Brain microvascular endothelial cell (primary cell): ENCODE measurements at regions not wholly inside any gene's neighbourhood (a gene's known extent, or its start where the extent isn't known, plus 50 kb on each side); places are given as distances from the start of the nearest gene placed in this dataset.

ENCODE experiments used
- DNase-seq: peaks from one replicate; pipeline ENCODE4 v3.0.0-alpha.2; 2020
- H3K27ac ChIP-seq: fragments of 250-450 bp; sonication (Bioruptor Pico); 2 replicates; pipeline ENCODE4 v1.5.1; 2020; ENCODE audit warnings: mild to moderate bottlenecking, moderate library complexity
- H3K27me3 ChIP-seq: fragments of 250-450 bp; sonication (Bioruptor Pico); replicated peaks from 2 replicates; pipeline ENCODE4 v1.5.1; 2020; ENCODE audit warnings: mild to moderate bottlenecking
- H3K36me3 ChIP-seq: fragments of 250-450 bp; sonication (Bioruptor Pico); replicated peaks from 2 replicates; pipeline ENCODE4 v1.5.1; 2020; ENCODE audit warnings: mild to moderate bottlenecking
- H3K4me3 ChIP-seq: 2 replicates; pipeline ENCODE4 v1.5.1; 2011; ENCODE audit warnings: low read depth, mild to moderate bottlenecking, control low read depth, low read length, moderate library complexity
- CTCF ChIP-seq: IDR thresholded peaks from 2 replicates; pipeline ENCODE4 v1.5.1; 2011; ENCODE audit warnings: low read depth, mild to moderate bottlenecking, moderate library complexity, low read length, control low read depth, inconsistent platforms; ENCODE audit errors: missing control alignments
- in situ Hi-C: cut with HindIII; loops from 2 replicates; pipeline ENCODE4 v1.10.0; 2017; ENCODE audit warnings: low sequenced_read_pairs, low pct_ligation_motif_present

GRCh38 chr6:76347539-76347938 lies 275.1 kb upstream of the IMPG1 start:
- no peaks in the 10 kb centered on the region for H3K27me3 ChIP-seq
- no peak overlapping the region for H3K4me3 ChIP-seq
- H3K36me3 ChIP-seq, result no peaks in the 10 kb centered on the region
- TF ChIP-seq CTCF, result no peak
- DNase-seq, result no peak
- in situ Hi-C loops, result no loop called here
- H3K27ac ChIP-seq, result no peak overlapping the region

DNA sequence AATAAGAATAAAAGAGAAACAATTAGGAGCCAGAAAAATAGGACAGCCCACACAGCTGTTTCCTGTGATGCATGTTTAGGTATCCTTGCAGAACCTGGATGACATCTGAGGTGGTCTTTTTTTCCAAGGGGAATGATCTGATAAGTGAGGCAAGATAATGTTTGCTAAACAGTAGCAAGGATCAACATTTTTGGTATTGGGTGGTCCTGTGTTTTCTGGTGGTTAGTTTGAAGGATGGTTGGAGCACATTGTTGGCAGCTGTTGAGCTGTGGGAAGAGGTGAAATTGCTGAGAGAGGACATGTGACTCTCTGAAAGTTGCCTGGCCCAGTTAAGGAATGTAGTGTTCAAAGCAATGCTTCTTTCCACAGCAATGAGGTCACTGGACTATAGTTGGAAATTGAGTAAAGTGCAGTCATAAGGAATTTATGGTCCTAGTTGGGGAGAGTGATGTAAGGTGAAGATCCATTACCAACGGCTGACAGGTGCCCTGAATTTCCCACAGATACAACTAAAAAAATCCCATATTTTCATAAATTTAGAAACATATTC lies 270.2 kb upstream of the IMPG1 start:
- Histone ChIP-seq H3K36me3 (no peaks in the 10 kb centered on the region), H3K4me3 (no peak overlapping the region), H3K27me3 (no peaks in the 10 kb centered on the region), H3K27ac (no peak overlapping the region)
- in situ Hi-C loops, result no loop called here
- no peak for DNase-seq
- no peak for TF ChIP-seq CTCF

GRCh38 chr6:76330031-76330430 lies 257.6 kb upstream of the IMPG1 start:
- Histone ChIP-seq H3K27me3 (no peaks in the 10 kb centered on the region), H3K36me3 (no peaks in the 10 kb centered on the region), H3K27ac (no peak overlapping the region), H3K4me3 (no peak overlapping the region)
- in situ Hi-C loops, result no loop called here
- TF ChIP-seq CTCF, result no peak
- no peak for DNase-seq

- no peak for TF ChIP-seq CTCF
Measured at GRCh38 chr6:76326871-76327270, 254.4 kb upstream of the IMPG1 start.

More at GRCh38 chr6:76326871-76327270, 254.4 kb upstream of the IMPG1 start:
- no peak overlapping the region for H3K27ac ChIP-seq
- no peaks in the 10 kb centered on the region for H3K36me3 ChIP-seq
- DNase-seq, result no peak
- no peaks in the 10 kb centered on the region for H3K27me3 ChIP-seq
- no peak overlapping the region for H3K4me3 ChIP-seq
- in situ Hi-C loops, result no loop called here
